ENCODE measurements at regions not wholly inside any gene's neighbourhood (a gene's known extent, or its start where the extent isn't known, plus 50 kb on each side); places are given as distances from the start of the nearest gene placed in this dataset.

- TF ChIP-seq POLR2A (IDR thresholded peaks at IDR 0.05) (no peak), CTCF (IDR thresholded peaks at IDR 0.05) (no peak)
These were observed 69.6 kb upstream of the ABCA1 start for GRCh38 chr9:104997536-104997935.

All from body of pancreas (tissue), 4 donors.